H9 (cell line): ENCODE measurements at regions not wholly inside any gene's neighbourhood (a gene's known extent, or its start where the extent isn't known, plus 50 kb on each side); places are given as distances from the start of the nearest gene placed in this dataset.

Source experiments
- DNase-seq: peaks from one replicate; pipeline ENCODE4 v3.0.0-alpha.2; 2017
- H2AFZ ChIP-seq: one replicate; pipeline ENCODE4 v1.6.1; 2013; ENCODE audit warnings: mild to moderate bottlenecking, low read length, control low read depth, moderate library complexity
- H2AK5ac ChIP-seq: 2 replicates; pipeline ENCODE4 v1.6.1; 2013; ENCODE audit warnings: low read length, control low read depth, mixed read lengths; ENCODE audit not compliant: insufficient read length
- H2BK120ac ChIP-seq: one replicate; pipeline ENCODE4 v1.6.1; 2013; ENCODE audit warnings: low read depth, mild to moderate bottlenecking, low read length, control low read depth, inconsistent platforms; ENCODE audit not compliant: poor library complexity, severe bottlenecking
- H2BK12ac ChIP-seq: 2 replicates; pipeline ENCODE4 v1.6.1; 2013; ENCODE audit warnings: low read length, control low read depth, mixed read lengths, low read depth; ENCODE audit not compliant: insufficient read length
- H2BK15ac ChIP-seq: 2 replicates; pipeline ENCODE4 v1.6.1; 2013; ENCODE audit warnings: low read depth, low read length, control low read depth
- H2BK20ac ChIP-seq: one replicate; pipeline ENCODE4 v1.6.1; 2013; ENCODE audit warnings: low read depth, mild to moderate bottlenecking, low read length, control low read depth, inconsistent platforms; ENCODE audit not compliant: poor library complexity, severe bottlenecking
- H2BK5ac ChIP-seq: 2 replicates; pipeline ENCODE4 v1.6.1; 2013; ENCODE audit warnings: low read length, control low read depth, mixed read lengths; ENCODE audit not compliant: insufficient read length
- H3K14ac ChIP-seq: 2 replicates; pipeline ENCODE4 v1.6.1; 2013; ENCODE audit warnings: low read length, control low read depth; ENCODE audit not compliant: insufficient read depth
- H3K18ac ChIP-seq: 2 replicates; pipeline ENCODE4 v1.6.1; 2013; ENCODE audit warnings: low read depth, mild to moderate bottlenecking, mixed read lengths, low read length, control low read depth; ENCODE audit not compliant: insufficient read length
- H3K23ac ChIP-seq: 2 replicates; pipeline ENCODE4 v1.6.1; 2013; ENCODE audit warnings: low read length, control low read depth, mixed read lengths, low read depth; ENCODE audit not compliant: insufficient read length
- H3K23me2 ChIP-seq: 2 replicates; pipeline ENCODE4 v1.6.1; 2013; ENCODE audit warnings: low read depth, mild to moderate bottlenecking, mixed read lengths, low read length, control low read depth; ENCODE audit not compliant: insufficient read length, poor library complexity, severe bottlenecking
- H3K27ac ChIP-seq: 2 replicates; pipeline ENCODE4 v1.5.1; 2013; ENCODE audit warnings: low read length, control low read depth, mixed read lengths, low read depth; ENCODE audit not compliant: insufficient read length
- H3K27me3 ChIP-seq: 2 replicates; pipeline ENCODE4 v1.6.1; 2013; ENCODE audit warnings: low read length, control low read depth, inconsistent platforms; ENCODE audit not compliant: insufficient read depth
- H3K4ac ChIP-seq: 2 replicates; pipeline ENCODE4 v1.6.1; 2013; ENCODE audit warnings: low read depth, mild to moderate bottlenecking, control low read depth, inconsistent platforms, low read length, moderate library complexity
- H3K4me1 ChIP-seq: 2 replicates; pipeline ENCODE4 v1.6.1; 2013; ENCODE audit warnings: low read length, control low read depth, inconsistent platforms; ENCODE audit not compliant: insufficient read depth
- H3K4me2 ChIP-seq: 2 replicates; pipeline ENCODE4 v1.6.1; 2013; ENCODE audit warnings: low read length, control low read depth, mixed read lengths; ENCODE audit not compliant: insufficient read length, insufficient read depth
- H3K56ac ChIP-seq: 2 replicates; pipeline ENCODE4 v1.6.1; 2013; ENCODE audit warnings: low read depth, mild to moderate bottlenecking, mixed read lengths, low read length, control low read depth; ENCODE audit not compliant: insufficient read length
- H3K79me1 ChIP-seq: 2 replicates; pipeline ENCODE4 v1.6.1; 2013; ENCODE audit warnings: low read depth, mild to moderate bottlenecking, moderate library complexity, low read length, control low read depth, inconsistent platforms; ENCODE audit not compliant: insufficient read depth, poor library complexity, severe bottlenecking
- H3K79me2 ChIP-seq: 2 replicates; pipeline ENCODE4 v1.6.1; 2013; ENCODE audit warnings: low read length, control low read depth, inconsistent platforms; ENCODE audit not compliant: insufficient read depth
- H3K9ac ChIP-seq: 2 replicates; pipeline ENCODE4 v1.6.1; 2013; ENCODE audit warnings: low read length, control low read depth, mixed read lengths; ENCODE audit not compliant: insufficient read length; ENCODE audit errors: extremely low read depth
- H3K9me3 ChIP-seq: one replicate; pipeline ENCODE4 v1.6.1; 2013; ENCODE audit warnings: low read depth, low read length, inconsistent platforms; ENCODE audit not compliant: control insufficient read depth
- H3T11ph ChIP-seq: one replicate; pipeline ENCODE4 v1.6.1; 2013; ENCODE audit warnings: mild to moderate bottlenecking, low read length, control low read depth, inconsistent platforms
- H4K20me1 ChIP-seq: one replicate; pipeline ENCODE4 v1.6.1; 2013; ENCODE audit not compliant: control insufficient read depth, insufficient read length, insufficient read depth
- H4K5ac ChIP-seq: 2 replicates; pipeline ENCODE4 v1.6.1; 2013; ENCODE audit warnings: low read depth, mild to moderate bottlenecking, mixed read lengths, low read length, control low read depth; ENCODE audit not compliant: insufficient read length
- H4K8ac ChIP-seq: replicated peaks from 2 replicates; pipeline ENCODE4 v1.6.1; 2013; ENCODE audit warnings: low read length, control low read depth, mixed read lengths, low read depth; ENCODE audit not compliant: insufficient read length
- H4K91ac ChIP-seq: 2 replicates; pipeline ENCODE4 v1.6.1; 2013; ENCODE audit warnings: low read depth, mild to moderate bottlenecking, moderate library complexity, mixed read lengths, low read length, control low read depth; ENCODE audit not compliant: insufficient read length
- H3K27ac Mint-ChIP-seq, 3 experiments: 2 replicates in 2 of 3; 3 replicates in 1 of 3; pipeline ENCODE4 v1.8.0; 2020 to 2021; ENCODE audit warnings: mixed read lengths in 3 of 3, mild to moderate bottlenecking in 1 of 3, moderate library complexity in 1 of 3
- H3K27me3 Mint-ChIP-seq: 2 replicates; pipeline ENCODE4 v1.8.0; 2021; ENCODE audit warnings: low read depth, mild to moderate bottlenecking, moderate library complexity, mixed read lengths
- H3K36me3 Mint-ChIP-seq, 3 experiments: 2 replicates in 2 of 3; 3 replicates in 1 of 3; pipeline ENCODE4 v1.8.0; 2020 to 2021; ENCODE audit warnings: low read depth in 3 of 3, mixed read lengths in 3 of 3; ENCODE audit not compliant: insufficient read depth in 1 of 3
- H3K4me1 Mint-ChIP-seq, 2 experiments: 2 replicates each; pipeline ENCODE4 v1.8.0; 2020; ENCODE audit warnings: mixed read lengths in 2 of 2
- H3K4me3 Mint-ChIP-seq, 2 experiments: 2 replicates in 1 of 2; 3 replicates in 1 of 2; pipeline ENCODE4 v1.8.0; 2020 to 2021; ENCODE audit warnings: mild to moderate bottlenecking in 2 of 2, mixed read lengths in 2 of 2, moderate library complexity in 1 of 2
- H3K9me3 Mint-ChIP-seq, 2 experiments: 2 replicates in 1 of 2; 3 replicates in 1 of 2; pipeline ENCODE4 v1.8.0; 2020; ENCODE audit warnings: mild to moderate bottlenecking in 2 of 2, mixed read lengths in 2 of 2, moderate library complexity in 1 of 2
- CTCF ChIP-seq: fragments of 200-600 bp; sonication (generic); conservative IDR thresholded peaks from 3 replicates; pipeline ENCODE4 v1.8.0; 2021; ENCODE audit warnings: antibody characterized with exemption, mild to moderate bottlenecking
- WGBS: extraction: QIAGEN DNeasy Blood & Tissue Kit; methylation state at CpG from one replicate; pipeline ENCODE4 v1.1.7; 2013; ENCODE audit warnings: missing lambda C conversion rate, low lambda C conversion rate, mixed read lengths; ENCODE audit not compliant: insufficient read length; ENCODE audit errors: extremely low coverage; 5-methylcytosine and 5-hydroxymethylcytosine counted together

- Histone ChIP-seq H3K9ac (no peak overlapping the region), H2BK20ac (no peak overlapping the region), H3K79me2 (no peaks in the 10 kb centered on the region), H3K79me1 (no peaks in the 10 kb centered on the region), H4K91ac (no peak overlapping the region), H3K27ac (no peak overlapping the region), H3K27me3 (no peaks in the 10 kb centered on the region), H4K20me1 (no peaks in the 10 kb centered on the region), H2BK120ac (no peak overlapping the region), H3K14ac (no peak overlapping the region), H3K9me3 (no peaks in the 10 kb centered on the region), H3T11ph (no peak overlapping the region), H3K4ac (no peak overlapping the region), H3K23me2 (no peaks in the 10 kb centered on the region), H3K4me2 (no peak overlapping the region), H2AFZ (no peak overlapping the region), H3K56ac (no peak overlapping the region), H2BK12ac (no peak overlapping the region), H2AK5ac (no peak overlapping the region), H3K18ac (no peak overlapping the region), H4K5ac (no peak overlapping the region), H2BK5ac (no peak overlapping the region), H4K8ac (no peak overlapping the region), H2BK15ac (no peak overlapping the region), H3K4me1 (no peaks in the 10 kb centered on the region), H3K23ac (no peak overlapping the region)
- Mint-ChIP-seq H3K9me3 (no peaks in the 10 kb centered on the region), H3K4me1 (peaks cover 0 to 5% of the 10 kb centered on the region in 2 experiments; a peak in 1 of 4 replicates), H3K36me3 (no peaks in the 10 kb centered on the region; a peak in 1 of 7 replicates), H3K27me3 (no peaks in the 10 kb centered on the region), H3K27ac (no peak overlapping the region), H3K4me3 (no peak overlapping the region)
- no peak for DNase-seq
- WGBS: no CpG with 5 or more reads among the region's 2 CpGs
- TF ChIP-seq CTCF: no peak
Measured at GRCh38 chr15:58321034-58321433, 110.8 kb upstream of the LIPC start.
